GM12873 (cell line): ENCODE measurements at regions not wholly inside any gene's neighbourhood (a gene's known extent, or its start where the extent isn't known, plus 50 kb on each side); places are given as distances from the start of the nearest gene placed in this dataset.
A peak's percentile ranks its signal among the peaks of the same experiment; 100 is the strongest.

Experiments
- CTCF ChIP-seq: IDR thresholded peaks from 2 replicates; pipeline ENCODE4 v1.5.1; 2012; ENCODE audit warnings: low read depth, mild to moderate bottlenecking, moderate library complexity, low read length, control low read depth; ENCODE audit not compliant: insufficient read depth; ENCODE audit errors: missing control alignments

GRCh38 chr3:144566320-144566719 is 594.7 kb downstream of the DIPK2A start:
- no peak for TF ChIP-seq CTCF

DNA sequence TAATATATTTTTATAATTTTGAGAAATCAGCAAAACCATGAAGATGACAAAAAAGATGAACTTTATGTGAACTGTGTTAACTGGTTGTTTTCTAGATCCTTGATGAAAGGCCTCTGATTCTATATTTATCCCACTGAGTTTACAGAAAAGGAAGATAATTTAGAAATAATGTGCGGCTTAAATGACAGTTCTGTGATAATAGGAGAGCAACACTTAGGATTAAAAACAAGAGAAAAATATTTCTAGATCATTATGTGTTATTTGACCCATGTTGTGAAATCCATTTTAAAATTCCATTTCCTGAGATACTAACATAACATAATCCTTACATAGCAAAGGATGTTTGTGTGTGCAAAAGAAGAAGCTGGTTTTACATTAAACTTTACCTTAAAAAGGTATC is 598.0 kb downstream of the DIPK2A start:
- no peak for TF ChIP-seq CTCF

GRCh38 chr3:144583871-144584270 is 612.2 kb downstream of the DIPK2A start:
- no peak for TF ChIP-seq CTCF

GRCh38 chr3:144585408-144585807 is 613.8 kb downstream of the DIPK2A start:
- TF ChIP-seq CTCF: peak; percentile 33

DNA sequence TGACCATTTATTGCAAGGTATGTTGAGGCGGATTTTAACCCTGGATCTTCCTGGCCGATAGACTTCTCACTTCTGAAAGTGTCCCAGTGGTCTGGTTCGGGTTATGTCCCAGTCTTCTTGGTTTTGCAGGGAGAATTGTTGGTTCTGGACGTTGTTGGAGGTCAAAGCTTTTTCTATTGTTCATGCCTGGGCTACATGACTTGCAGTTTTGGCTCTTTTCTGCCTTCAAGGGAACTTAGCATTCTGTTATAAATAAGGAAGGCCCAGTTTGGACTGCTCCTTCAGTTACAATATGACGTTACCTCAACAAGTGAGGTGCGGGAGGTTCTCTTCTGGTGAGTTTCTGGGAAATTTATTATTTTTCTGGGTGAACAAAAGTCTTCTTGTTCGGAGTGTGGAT is 614.3 kb downstream of the DIPK2A start:
- no peak for TF ChIP-seq CTCF

GRCh38 chr3:144586382-144586781 is 614.8 kb downstream of the DIPK2A start:
- TF ChIP-seq CTCF: no peak

DNA sequence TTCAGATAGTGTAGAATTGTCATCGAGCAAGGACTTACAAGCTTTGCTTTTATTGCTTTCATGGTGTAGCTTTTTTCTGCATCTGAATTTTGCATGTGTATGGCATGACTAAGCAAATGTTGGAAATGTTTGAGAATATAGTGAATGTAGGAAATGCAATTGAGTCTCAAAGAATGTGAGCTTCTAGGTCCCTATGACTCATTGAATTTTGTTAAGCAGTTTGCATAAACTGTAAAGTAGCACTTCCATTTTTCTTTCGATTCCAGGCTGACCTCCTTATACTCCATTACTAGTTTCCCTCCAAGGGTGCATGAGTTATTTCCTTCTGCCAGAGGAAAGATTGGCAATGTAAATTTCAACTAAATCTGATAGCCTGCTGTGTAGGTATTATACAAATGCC is 619.2 kb downstream of the DIPK2A start:
- no peak for TF ChIP-seq CTCF

GRCh38 chr3:144593881-144594280 is 622.3 kb downstream of the DIPK2A start:
- TF ChIP-seq CTCF: no peak
